PC-3 (cell line): ENCODE measurements at regions not wholly inside any gene's neighbourhood (a gene's known extent, or its start where the extent isn't known, plus 50 kb on each side); places are given as distances from the start of the nearest gene placed in this dataset.

Source experiments
- CTCF ChIP-seq: fragments of 300-600 bp; sonication (generic); conservative IDR thresholded peaks from 2 replicates; pipeline ENCODE4 v1.5.1; 2017; ENCODE audit warnings: antibody characterized with exemption, low read depth, mild to moderate bottlenecking, low read length
- EZH2 ChIP-seq: fragments of 300-600 bp; sonication (generic); IDR thresholded peaks from one replicate; pipeline ENCODE4 v1.6.1; 2017; ENCODE audit warnings: antibody characterized with exemption, mild to moderate bottlenecking, low read length; ENCODE audit not compliant: unreplicated experiment
- EZH2phosphoT487 ChIP-seq: fragments of 300-600 bp; sonication (generic); IDR thresholded peaks from 2 replicates; pipeline ENCODE4 v1.6.1; 2018; ENCODE audit warnings: mild to moderate bottlenecking, antibody characterized with exemption, low read length, borderline replicate concordance

- TF ChIP-seq CTCF (no peak), EZH2 (no peak), EZH2phosphoT487 (no peak)
These were observed 257.7 kb upstream of the CHAC2 start for GRCh38 chr2:53509831-53510388.
